Epithelial cell of proximal tubule (primary cell): ENCODE measurements at regions not wholly inside any gene's neighbourhood (a gene's known extent, or its start where the extent isn't known, plus 50 kb on each side); places are given as distances from the start of the nearest gene placed in this dataset.

Experiments used
- DNase-seq: peaks from one replicate; pipeline ENCODE4 v3.0.0-alpha.2; 2011; ENCODE audit warnings: low read depth
- H3K4me3 ChIP-seq: 2 replicates; pipeline ENCODE4 v1.5.1; 2011; ENCODE audit warnings: low read depth, mild to moderate bottlenecking, low read length
- TF ChIP-seq, protein P1 (sequence below): conservative IDR thresholded peaks from 2 replicates; pipeline ENCODE4 v1.5.1; 2012; ENCODE audit warnings: low read depth, mild to moderate bottlenecking, low read length

- no peak overlapping the region for H3K4me3 ChIP-seq
- no peak for DNase-seq
- TF ChIP-seq, protein P1, sequence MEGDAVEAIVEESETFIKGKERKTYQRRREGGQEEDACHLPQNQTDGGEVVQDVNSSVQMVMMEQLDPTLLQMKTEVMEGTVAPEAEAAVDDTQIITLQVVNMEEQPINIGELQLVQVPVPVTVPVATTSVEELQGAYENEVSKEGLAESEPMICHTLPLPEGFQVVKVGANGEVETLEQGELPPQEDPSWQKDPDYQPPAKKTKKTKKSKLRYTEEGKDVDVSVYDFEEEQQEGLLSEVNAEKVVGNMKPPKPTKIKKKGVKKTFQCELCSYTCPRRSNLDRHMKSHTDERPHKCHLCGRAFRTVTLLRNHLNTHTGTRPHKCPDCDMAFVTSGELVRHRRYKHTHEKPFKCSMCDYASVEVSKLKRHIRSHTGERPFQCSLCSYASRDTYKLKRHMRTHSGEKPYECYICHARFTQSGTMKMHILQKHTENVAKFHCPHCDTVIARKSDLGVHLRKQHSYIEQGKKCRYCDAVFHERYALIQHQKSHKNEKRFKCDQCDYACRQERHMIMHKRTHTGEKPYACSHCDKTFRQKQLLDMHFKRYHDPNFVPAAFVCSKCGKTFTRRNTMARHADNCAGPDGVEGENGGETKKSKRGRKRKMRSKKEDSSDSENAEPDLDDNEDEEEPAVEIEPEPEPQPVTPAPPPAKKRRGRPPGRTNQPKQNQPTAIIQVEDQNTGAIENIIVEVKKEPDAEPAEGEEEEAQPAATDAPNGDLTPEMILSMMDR, result no peak
Measured at GRCh38 chr20:7657569-7657968, 282.7 kb downstream of the HAO1 start.

- no peak for DNase-seq
- no peak overlapping the region for H3K4me3 ChIP-seq
- TF ChIP-seq, protein P1, result no peak
Measured at GRCh38 chr20:7660165-7660564, 280.1 kb downstream of the HAO1 start.

DNA sequence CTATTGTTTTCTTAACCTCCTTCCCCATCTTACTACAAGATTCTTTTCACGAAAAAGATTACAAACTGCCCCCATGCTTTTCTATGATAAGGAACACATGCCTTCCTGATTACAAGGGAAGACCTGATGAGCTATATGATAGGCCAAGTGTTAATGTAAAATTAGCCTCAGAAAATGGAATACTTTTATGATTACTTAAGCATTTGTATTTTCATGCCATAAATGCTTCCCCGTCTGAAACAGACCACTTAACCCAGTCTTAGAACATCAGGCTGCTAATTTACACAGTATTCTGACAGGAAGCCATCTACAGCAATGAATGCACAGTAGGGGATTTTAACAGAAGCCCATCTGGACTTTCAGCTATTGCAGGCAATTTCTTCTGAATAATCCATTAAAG is 274.9 kb downstream of the HAO1 start:
- TF ChIP-seq, protein P1, result no peak

DNA sequence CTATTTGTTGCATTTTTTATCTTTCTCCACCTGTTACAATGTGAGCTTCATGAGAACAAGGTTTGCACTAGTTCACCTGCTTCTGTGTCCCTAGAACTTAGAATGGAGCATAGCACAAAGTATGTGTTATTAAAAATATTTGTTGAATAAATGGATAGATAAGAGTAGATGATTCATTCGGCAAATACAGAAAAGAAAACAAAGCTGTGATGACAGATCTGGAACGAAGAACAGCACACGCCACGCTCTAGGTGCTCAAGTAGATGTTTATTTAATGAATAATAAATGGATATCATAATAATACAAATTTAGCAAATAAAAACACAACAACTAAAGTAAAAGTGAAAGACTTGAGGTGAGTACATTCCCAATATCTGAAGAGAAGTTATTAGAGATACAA is 273.1 kb downstream of the HAO1 start:
- TF ChIP-seq, protein P1, result no peak
- H3K4me3 ChIP-seq, result no peak overlapping the region
- DNase-seq, result no peak

More for the DNA sequence above, 274.9 kb downstream of the HAO1 start:
- H3K4me3 ChIP-seq, result no peak overlapping the region
- DNase-seq, result no peak

DNA sequence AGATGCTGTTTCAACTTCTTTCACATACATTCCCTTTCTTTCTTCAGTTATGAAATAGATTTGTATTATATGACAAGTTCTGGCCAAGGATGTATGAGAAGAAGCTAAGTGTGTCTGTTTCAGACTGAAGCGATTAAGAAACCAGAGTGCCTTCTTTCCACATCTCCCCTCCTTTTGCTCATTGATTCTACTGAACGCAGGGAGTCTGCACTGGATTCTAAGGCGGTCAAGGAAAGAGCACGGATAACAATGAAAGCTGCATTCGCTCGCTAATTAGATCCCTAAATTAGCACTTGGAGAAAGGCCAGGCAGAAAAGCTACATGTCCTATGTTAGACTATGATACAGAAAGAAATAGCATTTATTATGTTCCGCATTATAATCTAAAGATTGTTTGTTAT is 267.7 kb downstream of the HAO1 start:
- DNase-seq, result no peak
- TF ChIP-seq, protein P1, result no peak
- H3K4me3 ChIP-seq, result no peak overlapping the region

- DNase-seq, result no peak
- TF ChIP-seq, protein P1, result no peak
- no peak overlapping the region for H3K4me3 ChIP-seq
Measured at GRCh38 chr20:7673841-7674240, 266.4 kb downstream of the HAO1 start.

DNA sequence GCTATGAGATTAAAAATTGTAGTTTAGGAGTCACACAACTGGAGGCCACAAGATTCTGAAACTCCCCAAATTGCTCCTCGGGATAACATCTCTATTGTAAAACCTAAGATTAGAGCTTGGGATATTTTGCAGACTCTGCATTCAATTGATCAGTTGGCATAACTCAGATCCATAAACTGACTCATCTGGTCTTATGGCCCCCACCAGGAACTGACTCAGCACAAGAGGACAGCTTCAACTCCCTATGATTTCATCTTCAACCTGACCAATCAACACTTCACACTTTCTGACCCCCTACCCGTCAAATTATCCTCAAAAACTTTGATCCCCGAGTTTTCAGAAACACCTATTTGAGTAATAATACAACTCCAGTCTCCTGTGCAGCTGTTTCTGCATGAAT is 257.3 kb downstream of the HAO1 start:
- no peak for DNase-seq
- TF ChIP-seq, protein P1, result no peak
- H3K4me3 ChIP-seq, result no peak overlapping the region
